Omental fat pad (tissue), 3 donors: ENCODE measurements at regions not wholly inside any gene's neighbourhood (a gene's known extent, or its start where the extent isn't known, plus 50 kb on each side); places are given as distances from the start of the nearest gene placed in this dataset.

Source experiments
- ATAC-seq: fragments of 150-250 bp; one replicate; pipeline ENCODE4 v1.9.1; 2016; ENCODE audit warnings: mild to moderate bottlenecking, moderate library complexity; ENCODE audit not compliant: low FRiP score
- DNase-seq: peaks from one replicate; pipeline ENCODE4 v3.0.0-alpha.2; 2019; ENCODE audit warnings: low spot score
- CTCF ChIP-seq, 3 donors: fragments of 450-650 bp; IDR thresholded peaks; one replicate each; pipeline ENCODE4 v1.5.1; 2016 to 2017; ENCODE audit warnings: antibody characterized with exemption in 3 of 3, mild to moderate bottlenecking in 3 of 3, moderate library complexity in 2 of 3

- ATAC-seq (peak; percentile 78), DNase-seq (no peak)
- no peak for TF ChIP-seq CTCF (IDR thresholded peaks at IDR 0.05)
These were observed 167.1 kb downstream of the ZFP36L2 start for GRCh38 chr2:43059183-43059897.

- ATAC-seq = no peak
- no peak for DNase-seq
- TF ChIP-seq CTCF (IDR thresholded peaks at IDR 0.05) = no peak
These were observed 167.7 kb downstream of the ZFP36L2 start for GRCh38 chr2:43058726-43059110.

- no peak for TF ChIP-seq CTCF (IDR thresholded peaks at IDR 0.05)
- ATAC-seq (no peak), DNase-seq (no peak)
These were observed 168.4 kb downstream of the ZFP36L2 start for GRCh38 chr2:43057742-43058725.

- no peak for TF ChIP-seq CTCF (IDR thresholded peaks at IDR 0.05)
- no peak for DNase-seq
- ATAC-seq = no peak
These were observed 169.2 kb downstream of the ZFP36L2 start for GRCh38 chr2:43057026-43057741.

- no peak for ATAC-seq
- DNase-seq = no peak
- TF ChIP-seq CTCF (IDR thresholded peaks at IDR 0.05) = no peak
These were observed 170.4 kb downstream of the ZFP36L2 start for GRCh38 chr2:43055985-43056384.

- no peak for TF ChIP-seq CTCF (IDR thresholded peaks at IDR 0.05)
- DNase-seq = no peak
- ATAC-seq = no peak
These were observed 171.1 kb downstream of the ZFP36L2 start for GRCh38 chr2:43055086-43055912.
